ENCODE measurements at regions not wholly inside any gene's neighbourhood (a gene's known extent, or its start where the extent isn't known, plus 50 kb on each side); places are given as distances from the start of the nearest gene placed in this dataset.

DNA sequence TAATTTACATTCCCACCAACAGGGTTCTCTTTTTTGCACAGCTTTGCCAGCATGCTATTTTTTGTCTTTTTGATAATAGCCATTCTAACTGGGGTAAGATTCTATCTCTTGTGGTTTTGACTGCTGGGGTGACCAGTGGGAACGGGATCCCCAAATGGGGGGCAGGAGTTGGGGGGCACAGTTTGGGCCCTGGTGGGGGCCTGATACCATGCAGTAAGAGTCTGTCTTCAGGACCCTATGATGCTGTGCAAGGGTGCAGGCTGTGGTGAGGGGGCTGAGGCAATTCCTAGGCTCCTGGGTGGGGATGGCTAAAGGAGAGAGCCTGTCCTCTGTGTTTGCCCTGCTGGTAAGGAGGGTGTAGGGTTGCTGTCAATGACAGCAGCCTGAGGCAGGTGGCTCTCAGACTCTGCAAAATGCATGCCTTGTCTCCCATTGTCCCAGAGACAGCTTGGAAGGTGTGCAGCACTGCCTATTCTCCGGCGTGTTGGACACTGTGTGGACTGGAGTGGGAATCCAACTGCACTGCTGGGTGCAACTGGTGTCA is 172.7 kb upstream of the ARHGAP24 start:
- ATAC-seq (no peak), DNase-seq (no peak)
- CTCF ChIA-PET, result no interaction called here
- H3K4me1 Mint-ChIP-seq (ENCODE audit: low read depth), result no peaks in the 10 kb centered on the region
- intact Hi-C loops (cut with micrococcal nuclease), result no loop called here
- H3K9me3 Mint-ChIP-seq, result no peaks in the 10 kb centered on the region
- H3K27ac Mint-ChIP-seq, result no peak overlapping the region
- no peaks in the 10 kb centered on the region for H3K27me3 Mint-ChIP-seq
- TF ChIP-seq, protein P1, sequence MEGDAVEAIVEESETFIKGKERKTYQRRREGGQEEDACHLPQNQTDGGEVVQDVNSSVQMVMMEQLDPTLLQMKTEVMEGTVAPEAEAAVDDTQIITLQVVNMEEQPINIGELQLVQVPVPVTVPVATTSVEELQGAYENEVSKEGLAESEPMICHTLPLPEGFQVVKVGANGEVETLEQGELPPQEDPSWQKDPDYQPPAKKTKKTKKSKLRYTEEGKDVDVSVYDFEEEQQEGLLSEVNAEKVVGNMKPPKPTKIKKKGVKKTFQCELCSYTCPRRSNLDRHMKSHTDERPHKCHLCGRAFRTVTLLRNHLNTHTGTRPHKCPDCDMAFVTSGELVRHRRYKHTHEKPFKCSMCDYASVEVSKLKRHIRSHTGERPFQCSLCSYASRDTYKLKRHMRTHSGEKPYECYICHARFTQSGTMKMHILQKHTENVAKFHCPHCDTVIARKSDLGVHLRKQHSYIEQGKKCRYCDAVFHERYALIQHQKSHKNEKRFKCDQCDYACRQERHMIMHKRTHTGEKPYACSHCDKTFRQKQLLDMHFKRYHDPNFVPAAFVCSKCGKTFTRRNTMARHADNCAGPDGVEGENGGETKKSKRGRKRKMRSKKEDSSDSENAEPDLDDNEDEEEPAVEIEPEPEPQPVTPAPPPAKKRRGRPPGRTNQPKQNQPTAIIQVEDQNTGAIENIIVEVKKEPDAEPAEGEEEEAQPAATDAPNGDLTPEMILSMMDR (IDR thresholded peaks at IDR 0.05), result no peak
- POLR2A ChIA-PET, result no interaction called here
- H3K36me3 Mint-ChIP-seq (ENCODE audit: low read depth), result no peaks in the 10 kb centered on the region
- H3K4me3 Mint-ChIP-seq, result no peak overlapping the region

DNA sequence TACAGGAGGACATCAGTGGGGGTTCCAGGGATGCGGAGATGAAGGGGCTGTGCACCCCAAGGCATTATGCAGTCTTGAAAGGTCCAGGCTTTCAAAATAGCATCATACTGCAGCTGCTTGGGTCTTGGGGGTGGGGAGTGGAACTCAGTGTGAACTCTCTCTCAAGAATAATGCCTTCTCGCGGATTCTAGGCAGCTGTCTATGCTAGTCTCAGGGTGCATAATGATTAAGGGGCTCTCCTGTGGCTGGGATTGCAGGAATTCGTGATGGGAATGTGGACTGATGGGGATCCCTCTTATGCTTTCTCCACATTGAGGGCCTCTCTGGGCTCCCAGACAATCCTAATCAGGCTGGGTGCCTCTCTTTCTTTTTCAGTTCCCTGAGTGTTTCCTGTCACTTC is 172.2 kb upstream of the ARHGAP24 start:
- TF ChIP-seq, protein P1 (IDR thresholded peaks at IDR 0.05), result no peak
- ChIA-PET POLR2A (no interaction called here), CTCF (no interaction called here)
- no peak for DNase-seq
- no peaks in the 10 kb centered on the region for H3K4me1 Mint-ChIP-seq (ENCODE audit: low read depth)
- H3K4me3 Mint-ChIP-seq, result no peak overlapping the region
- H3K27ac Mint-ChIP-seq, result no peak overlapping the region
- H3K27me3 Mint-ChIP-seq, result no peaks in the 10 kb centered on the region
- H3K9me3 Mint-ChIP-seq, result no peaks in the 10 kb centered on the region
- intact Hi-C loops (cut with micrococcal nuclease), result no loop called here
- ATAC-seq, result no peak
- no peaks in the 10 kb centered on the region for H3K36me3 Mint-ChIP-seq (ENCODE audit: low read depth)

DNA sequence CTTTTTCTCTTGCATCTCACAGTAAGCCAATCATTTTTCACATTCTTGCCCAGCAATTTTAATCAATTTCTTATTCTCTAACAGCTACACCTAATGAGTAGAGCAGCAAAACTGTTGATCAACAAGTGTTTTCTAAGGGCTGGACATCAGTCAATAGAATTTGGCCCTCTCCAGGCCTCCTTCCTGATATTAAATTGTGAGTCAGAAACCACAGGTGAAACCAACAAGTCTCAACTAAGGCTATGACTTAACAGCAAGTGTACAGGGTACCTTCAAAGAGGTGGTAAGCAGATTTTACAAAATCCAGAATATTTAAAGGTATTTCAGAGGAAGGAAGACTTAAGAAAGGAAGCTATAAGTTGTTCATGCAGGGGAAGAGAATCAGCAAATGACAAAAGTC is 156.5 kb upstream of the ARHGAP24 start:
- intact Hi-C loops (cut with micrococcal nuclease), result no loop called here
- Mint-ChIP-seq H3K9me3 (peaks cover 3% of the 10 kb centered on the region), H3K36me3 (ENCODE audit: low read depth) (no peaks in the 10 kb centered on the region), H3K4me1 (ENCODE audit: low read depth) (no peaks in the 10 kb centered on the region), H3K27me3 (no peaks in the 10 kb centered on the region), H3K27ac (no peak overlapping the region), H3K4me3 (no peak overlapping the region)
- ATAC-seq (no peak), DNase-seq (no peak)
- CTCF ChIA-PET, result no interaction called here
- POLR2A ChIA-PET, result no interaction called here
- TF ChIP-seq, protein P1 (IDR thresholded peaks at IDR 0.05), result no peak

DNA sequence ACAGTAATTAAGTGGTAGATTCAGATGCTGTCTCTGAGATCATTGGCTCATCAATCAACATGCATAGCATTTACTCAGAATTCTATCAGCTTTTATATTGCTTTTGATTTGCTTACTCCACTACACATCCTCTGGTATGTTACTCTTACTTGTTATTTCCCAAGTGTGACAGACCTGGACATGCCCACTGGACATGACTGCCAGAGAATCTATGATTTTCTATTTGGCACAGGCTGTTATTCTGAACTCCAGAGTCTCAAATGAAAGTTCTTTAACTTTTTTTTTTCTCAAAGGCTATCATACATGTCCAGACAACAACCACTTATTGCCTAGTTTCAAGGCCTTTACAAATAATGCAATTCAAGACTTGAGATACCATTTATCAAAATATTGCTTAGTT is 116.1 kb upstream of the ARHGAP24 start:
- Mint-ChIP-seq H3K4me1 (ENCODE audit: low read depth) (no peaks in the 10 kb centered on the region), H3K4me3 (no peak overlapping the region), H3K36me3 (ENCODE audit: low read depth) (no peaks in the 10 kb centered on the region), H3K27me3 (no peaks in the 10 kb centered on the region), H3K9me3 (no peaks in the 10 kb centered on the region), H3K27ac (no peak overlapping the region)
- DNase-seq (no peak), ATAC-seq (no peak)
- CTCF ChIA-PET, result interaction anchor here (2.6 kb wide), 1 partner anchor 12 kb away, joined by 7 read pairs; no protein-coding TSS in a partner anchor
- TF ChIP-seq, protein P1 (IDR thresholded peaks at IDR 0.05), result no peak
- POLR2A ChIA-PET, result no interaction called here
- intact Hi-C loops (cut with micrococcal nuclease), result no loop called here

DNA sequence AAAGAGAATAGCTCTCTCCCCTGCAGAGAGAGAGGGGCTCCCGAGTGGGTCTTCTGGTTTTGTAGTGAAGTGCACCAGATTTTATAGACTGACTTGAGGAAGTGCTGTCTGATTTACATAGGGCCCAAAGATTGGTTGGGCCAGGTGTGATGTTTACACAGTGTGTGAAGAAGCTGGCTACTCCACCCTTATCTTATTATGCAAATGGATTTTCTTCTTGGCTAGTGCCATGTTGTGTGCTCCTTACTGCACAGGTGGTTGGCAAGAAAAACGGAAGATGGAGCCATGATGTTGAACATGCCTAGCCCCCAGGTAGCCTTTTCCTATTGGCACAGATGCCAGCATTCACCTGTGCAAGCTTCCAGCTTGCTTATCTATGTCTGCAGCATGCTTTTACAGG is 112.4 kb upstream of the ARHGAP24 start:
- Mint-ChIP-seq H3K4me1 (ENCODE audit: low read depth) (no peaks in the 10 kb centered on the region), H3K27me3 (no peaks in the 10 kb centered on the region), H3K4me3 (no peak overlapping the region), H3K36me3 (ENCODE audit: low read depth) (no peaks in the 10 kb centered on the region), H3K27ac (no peak overlapping the region), H3K9me3 (no peaks in the 10 kb centered on the region)
- ChIA-PET POLR2A (no interaction called here), CTCF (no interaction called here)
- TF ChIP-seq, protein P1 (IDR thresholded peaks at IDR 0.05), result no peak
- DNase-seq (no peak), ATAC-seq (no peak)
- intact Hi-C loops (cut with micrococcal nuclease), result loop anchor here (10.0 kb wide), 1 partner anchor 218 kb away; no protein-coding TSS in a partner anchor
